ENCODE measurements at regions not wholly inside any gene's neighbourhood (a gene's known extent, or its start where the extent isn't known, plus 50 kb on each side); places are given as distances from the start of the nearest gene placed in this dataset.

DNA sequence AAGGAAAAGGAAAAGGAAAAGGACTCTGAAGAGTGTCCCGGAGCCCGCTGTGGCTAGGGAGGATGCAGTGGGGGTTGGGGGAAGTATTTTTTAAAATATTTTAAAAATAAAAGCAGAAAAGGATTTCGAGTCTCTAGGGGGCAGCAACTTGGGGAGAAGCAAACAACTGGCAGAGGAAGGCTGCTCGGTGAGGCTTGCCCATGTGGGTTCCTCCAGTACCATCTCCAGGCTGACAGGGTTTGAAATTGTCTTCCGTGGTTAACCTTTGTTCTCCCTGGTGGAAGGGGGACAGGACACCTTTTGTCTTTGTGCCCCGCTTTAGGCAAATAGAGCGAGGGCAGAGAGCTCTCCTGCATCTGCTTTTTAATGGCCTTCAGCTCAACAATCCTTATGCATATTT is 60.4 kb upstream of the SNX9 start:
- Histone ChIP-seq H3K4me1 (ENCODE audit: low read depth) (no peaks in the 10 kb centered on the region), H3K27me3 (no peaks in the 10 kb centered on the region), H3K9me3 (ENCODE audit: low read depth) (no peaks in the 10 kb centered on the region), H3K4me3 (no peak overlapping the region), H3K36me3 (no peaks in the 10 kb centered on the region), H3K27ac (no peak overlapping the region)
- TF ChIP-seq, protein P1, sequence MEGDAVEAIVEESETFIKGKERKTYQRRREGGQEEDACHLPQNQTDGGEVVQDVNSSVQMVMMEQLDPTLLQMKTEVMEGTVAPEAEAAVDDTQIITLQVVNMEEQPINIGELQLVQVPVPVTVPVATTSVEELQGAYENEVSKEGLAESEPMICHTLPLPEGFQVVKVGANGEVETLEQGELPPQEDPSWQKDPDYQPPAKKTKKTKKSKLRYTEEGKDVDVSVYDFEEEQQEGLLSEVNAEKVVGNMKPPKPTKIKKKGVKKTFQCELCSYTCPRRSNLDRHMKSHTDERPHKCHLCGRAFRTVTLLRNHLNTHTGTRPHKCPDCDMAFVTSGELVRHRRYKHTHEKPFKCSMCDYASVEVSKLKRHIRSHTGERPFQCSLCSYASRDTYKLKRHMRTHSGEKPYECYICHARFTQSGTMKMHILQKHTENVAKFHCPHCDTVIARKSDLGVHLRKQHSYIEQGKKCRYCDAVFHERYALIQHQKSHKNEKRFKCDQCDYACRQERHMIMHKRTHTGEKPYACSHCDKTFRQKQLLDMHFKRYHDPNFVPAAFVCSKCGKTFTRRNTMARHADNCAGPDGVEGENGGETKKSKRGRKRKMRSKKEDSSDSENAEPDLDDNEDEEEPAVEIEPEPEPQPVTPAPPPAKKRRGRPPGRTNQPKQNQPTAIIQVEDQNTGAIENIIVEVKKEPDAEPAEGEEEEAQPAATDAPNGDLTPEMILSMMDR (IDR thresholded peaks at IDR 0.05; ENCODE audit: low read depth, low read length), result peak; percentile 6
- no peak for DNase-seq (ENCODE audit: low read depth in 1 of 2, low spot score in 1 of 2)

DNA sequence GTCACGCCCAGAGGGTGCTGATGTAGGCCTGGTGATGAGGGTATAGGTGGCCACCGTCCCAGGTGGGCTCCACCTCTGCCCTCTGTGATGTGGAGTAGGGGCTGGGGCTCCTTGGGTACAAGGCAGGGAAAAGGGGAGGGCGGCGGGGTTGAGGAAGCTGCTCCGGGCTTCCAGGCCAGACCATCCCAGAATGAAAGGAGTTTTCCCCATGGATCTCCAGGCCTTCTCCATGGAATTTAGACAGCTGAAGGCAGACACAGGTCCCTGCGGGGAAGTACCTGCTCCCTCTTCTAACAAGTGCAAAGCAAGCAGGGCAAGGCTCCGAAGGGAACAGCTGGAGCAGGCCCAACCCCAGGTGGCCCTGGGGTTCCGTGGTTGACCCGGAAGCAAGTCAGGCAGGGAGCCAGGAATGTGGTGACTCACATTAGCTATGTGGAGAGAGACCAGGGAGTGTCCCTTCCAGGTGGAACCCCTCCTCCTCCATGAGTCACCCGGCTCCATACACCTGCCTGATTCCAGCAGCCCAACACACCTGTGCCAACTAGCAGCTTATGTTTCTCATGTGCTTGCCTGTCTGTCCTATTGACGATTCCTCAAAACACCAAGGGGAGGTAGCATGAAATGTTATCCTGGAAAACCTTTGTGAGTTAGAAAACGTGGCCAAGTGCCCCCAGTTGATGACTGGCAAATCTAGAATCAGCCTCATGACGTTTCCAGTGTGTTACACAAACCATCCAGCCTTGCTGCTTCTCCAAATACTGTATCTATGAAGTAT is 59.7 kb upstream of the SNX9 start:
- Histone ChIP-seq H3K4me3 (no peak overlapping the region), H3K36me3 (no peaks in the 10 kb centered on the region), H3K27ac (no peak overlapping the region), H3K9me3 (ENCODE audit: low read depth) (no peaks in the 10 kb centered on the region), H3K27me3 (no peaks in the 10 kb centered on the region), H3K4me1 (ENCODE audit: low read depth) (no peaks in the 10 kb centered on the region)
- peak in 1 of 2 donors; percentile 68 for DNase-seq (ENCODE audit: low read depth in 1 of 2, low spot score in 1 of 2)
- TF ChIP-seq, protein P1 (IDR thresholded peaks at IDR 0.05; ENCODE audit: low read depth, low read length), result no peak

DNA sequence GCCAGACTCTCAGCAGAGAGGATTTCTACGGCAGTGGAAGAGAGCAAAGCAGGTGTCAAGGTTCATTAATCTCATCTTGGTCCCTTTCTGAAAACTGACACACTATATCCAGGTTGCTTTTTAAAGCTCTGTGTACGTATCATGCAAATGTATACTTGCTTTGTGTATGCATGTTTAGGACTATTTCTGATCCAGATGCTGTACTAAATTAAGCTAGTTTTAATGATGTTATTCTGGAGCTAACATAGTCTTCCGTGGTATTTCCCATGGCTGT is 59.2 kb upstream of the SNX9 start:
- Histone ChIP-seq H3K27ac (no peak overlapping the region), H3K4me3 (no peak overlapping the region)
- TF ChIP-seq, protein P1 (IDR thresholded peaks at IDR 0.05; ENCODE audit: low read depth, low read length), result no peak

DNA sequence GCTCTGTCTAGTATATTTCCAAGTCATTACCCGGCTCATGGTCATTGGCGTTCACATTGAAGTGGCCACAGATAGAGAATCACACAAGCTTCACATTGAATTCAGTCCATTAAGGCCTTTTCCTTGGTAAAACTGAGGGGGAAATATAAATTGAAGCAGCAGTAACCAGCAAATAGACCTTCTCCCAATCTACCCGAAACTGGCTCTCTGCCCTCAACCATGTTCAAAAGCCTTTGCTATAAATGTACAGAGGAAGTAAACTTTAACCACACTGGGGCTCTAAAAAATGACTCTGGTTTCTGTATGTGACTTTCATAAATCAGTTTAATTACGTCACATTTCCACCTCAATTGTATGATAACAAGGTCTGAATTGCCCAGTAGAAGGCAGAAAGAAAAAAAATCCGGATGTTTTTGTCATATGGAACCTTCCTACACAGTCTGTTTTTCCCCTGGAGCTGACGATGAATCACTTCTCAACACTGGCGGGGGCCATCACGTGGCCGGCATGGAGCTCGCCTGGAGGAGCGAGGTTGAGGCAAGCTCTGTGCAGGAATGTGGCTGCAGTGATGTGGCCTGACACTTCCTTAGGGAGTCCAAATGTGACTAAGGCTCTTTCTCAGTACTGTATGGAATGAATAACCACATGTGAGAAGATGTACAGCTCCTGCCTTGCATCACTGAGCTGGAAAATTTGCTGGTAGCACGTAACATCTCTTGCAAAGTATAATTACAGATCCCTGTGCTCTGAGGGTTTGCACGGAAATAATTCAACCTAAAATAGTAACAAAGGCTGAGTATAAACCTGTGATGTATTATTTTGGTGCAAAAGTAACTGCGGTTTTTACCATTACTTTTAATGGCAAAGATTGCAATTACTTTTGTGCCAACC is 58.6 kb upstream of the SNX9 start:
- TF ChIP-seq, protein P1 (IDR thresholded peaks at IDR 0.05; ENCODE audit: low read depth, low read length), result no peak
- Histone ChIP-seq H3K4me3 (no peak overlapping the region), H3K36me3 (no peaks in the 10 kb centered on the region), H3K27me3 (no peaks in the 10 kb centered on the region), H3K27ac (no peak overlapping the region), H3K9me3 (ENCODE audit: low read depth) (no peaks in the 10 kb centered on the region), H3K4me1 (ENCODE audit: low read depth) (no peaks in the 10 kb centered on the region)
- DNase-seq (ENCODE audit: low read depth in 1 of 2, low spot score in 1 of 2), result peak; percentile 32 to 99

More for the DNA sequence above, 59.2 kb upstream of the SNX9 start:
- no peak for DNase-seq (ENCODE audit: low read depth in 1 of 2, low spot score in 1 of 2)
- H3K9me3 ChIP-seq (ENCODE audit: low read depth), result no peaks in the 10 kb centered on the region
- H3K36me3 ChIP-seq, result no peaks in the 10 kb centered on the region
- H3K27me3 ChIP-seq, result no peaks in the 10 kb centered on the region
- H3K4me1 ChIP-seq (ENCODE audit: low read depth), result no peaks in the 10 kb centered on the region

DNA sequence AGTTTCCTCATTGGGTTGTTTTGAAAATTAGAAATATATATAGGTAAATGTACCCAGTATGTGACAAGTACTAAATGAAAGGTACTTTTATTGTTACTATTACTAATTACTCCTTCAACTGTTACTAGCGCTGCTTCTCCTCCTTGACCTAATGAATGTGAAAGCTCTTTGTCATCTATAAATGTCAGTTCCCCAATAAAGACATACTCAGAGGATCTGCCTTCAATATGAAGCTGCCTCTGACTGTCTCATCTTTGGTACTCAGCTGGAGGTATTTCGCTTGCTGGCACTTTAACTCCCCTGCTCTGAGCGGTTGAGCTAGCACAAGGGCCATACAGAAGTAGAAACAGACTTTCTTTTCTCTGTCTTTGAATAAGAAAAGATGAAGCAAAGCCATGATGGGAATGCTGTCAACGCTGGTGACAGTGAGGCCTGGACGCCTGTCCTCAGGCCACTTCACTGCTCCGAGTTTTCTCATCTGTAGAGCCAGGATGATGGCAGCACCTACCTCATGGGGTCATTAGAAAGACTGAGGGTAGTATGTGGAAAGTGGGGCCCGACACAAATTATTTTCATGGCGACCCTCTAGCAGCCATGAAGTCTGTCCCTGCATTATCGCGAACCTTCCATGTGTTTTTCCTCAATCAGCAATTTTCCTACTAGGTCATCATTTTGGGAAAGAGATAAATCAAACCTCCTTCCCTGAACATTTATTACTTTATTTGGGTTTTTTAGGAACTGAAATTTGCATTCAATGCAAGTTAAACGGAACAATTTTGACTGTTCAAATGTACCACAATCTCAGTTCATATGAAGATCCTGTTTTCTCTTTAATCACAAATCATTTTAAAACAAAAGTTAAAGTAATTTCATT is 55.9 kb upstream of the SNX9 start:
- Histone ChIP-seq H3K4me1 (ENCODE audit: low read depth) (no peaks in the 10 kb centered on the region), H3K36me3 (no peaks in the 10 kb centered on the region), H3K27me3 (no peaks in the 10 kb centered on the region), H3K4me3 (no peak overlapping the region), H3K27ac (no peak overlapping the region), H3K9me3 (ENCODE audit: low read depth) (no peaks in the 10 kb centered on the region)
- no peak for DNase-seq (ENCODE audit: low read depth in 1 of 2, low spot score in 1 of 2)
- TF ChIP-seq, protein P1 (IDR thresholded peaks at IDR 0.05; ENCODE audit: low read depth, low read length), result no peak
